SK-N-SH (cell line): ENCODE measurements at regions not wholly inside any gene's neighbourhood (a gene's known extent, or its start where the extent isn't known, plus 50 kb on each side); places are given as distances from the start of the nearest gene placed in this dataset.

Experiments used
- CTCF ChIA-PET: fragments of 300-600, 350-600 bp; formaldehyde crosslinking; extraction: SDS; loops from one replicate; lab custom pipeline; 2021; lab: Yijun Ruan, JAX
- POLR2A ChIA-PET: fragments of 350-600 bp; sonication (Branson Sonifier 250); formaldehyde crosslinking; extraction: SDS; loops from one replicate; lab custom pipeline; 2020; ENCODE audit warnings: antibody characterized with exemption, inconsistent platforms; lab: Yijun Ruan, JAX
- DNase-seq: peaks from one replicate; pipeline ENCODE4 v3.0.0; 2012
- H2AFZ ChIP-seq: fragments of 200-600 bp; sonication (generic); 2 replicates; pipeline ENCODE4 v1.8.1; 2016; ENCODE audit warnings: antibody characterized with exemption, mild to moderate bottlenecking, low read depth
- H3F3A ChIP-seq: fragments of 200-600 bp; sonication (generic); replicated peaks from 2 replicates; pipeline ENCODE3; 2016; ENCODE audit warnings: antibody characterized with exemption, mild to moderate bottlenecking; ENCODE audit not compliant: insufficient read depth
- H3K27ac ChIP-seq, 2 experiments: fragments of 200-500 bp in 1 of 2; fragments of 200-600 bp in 1 of 2; sonication (Bioruptor generic) in 1 of 2; sonication (generic), shearing (Covaris generic) in 1 of 2; 2 replicates each; pipeline versions ENCODE4 v1.5.1 to v1.6.1; 2014 to 2016; ENCODE audit warnings: low read depth in 2 of 2, inconsistent platforms in 1 of 2, low read length in 1 of 2, mild to moderate bottlenecking in 1 of 2, mixed read lengths in 1 of 2
- H3K27me3 ChIP-seq: fragments of 200-600 bp; sonication (generic), shearing (Covaris generic); 2 replicates; pipeline ENCODE4 v1.6.1; 2016; ENCODE audit warnings: mixed run types; ENCODE audit not compliant: insufficient read depth
- H3K36me3 ChIP-seq, 2 experiments: fragments of 200-500 bp in 1 of 2; fragments of 200-600 bp in 1 of 2; sonication (Bioruptor generic) in 1 of 2; sonication (generic) in 1 of 2; replicated peaks in 1 of 2; 2 replicates each; pipeline versions ENCODE3 to v1.5.1; 2014 to 2016; ENCODE audit warnings: low read length in 1 of 2, mild to moderate bottlenecking in 1 of 2; ENCODE audit not compliant: insufficient read depth in 2 of 2, control insufficient read depth in 1 of 2
- H3K4me1 ChIP-seq, 2 experiments: fragments of 200-500 bp in 1 of 2; fragments of 200-600 bp in 1 of 2; sonication (Bioruptor generic) in 1 of 2; sonication (generic), shearing (Covaris generic) in 1 of 2; 2 replicates each; pipeline versions ENCODE4 v1.5.1 to v1.6.1; 2014 to 2016; ENCODE audit warnings: low read depth in 1 of 2, low read length in 1 of 2, mixed run types in 1 of 2; ENCODE audit not compliant: insufficient read depth in 2 of 2, control insufficient read depth in 1 of 2
- H3K4me2 ChIP-seq: fragments of 200-600 bp; sonication (generic), shearing (Covaris generic); 2 replicates; pipeline ENCODE4 v1.6.1; 2017; ENCODE audit warnings: mixed run types
- H3K4me3 ChIP-seq, 2 experiments: fragments of 200-500 bp in 1 of 2; fragments of 200-600 bp in 1 of 2; sonication (Bioruptor generic) in 1 of 2; sonication (generic), shearing (Covaris generic) in 1 of 2; 2 replicates each; pipeline versions ENCODE4 v1.5.1 to v1.8.1; 2014 to 2016; ENCODE audit warnings: low read depth in 2 of 2, inconsistent platforms in 1 of 2, low read length in 1 of 2, mild to moderate bottlenecking in 1 of 2, mixed read lengths in 1 of 2, moderate library complexity in 1 of 2
- H3K79me2 ChIP-seq: fragments of 200-600 bp; sonication (generic); 2 replicates; pipeline ENCODE4 v1.8.1; 2017; ENCODE audit warnings: mild to moderate bottlenecking; ENCODE audit not compliant: insufficient read depth
- H3K9ac ChIP-seq: fragments of 200-600 bp; sonication (generic); 2 replicates; pipeline ENCODE4 v1.6.1; 2017; ENCODE audit warnings: mixed run types
- H3K9me2 ChIP-seq: fragments of 200-600 bp; sonication (generic); 2 replicates; pipeline ENCODE4 v1.6.1; 2017; ENCODE audit warnings: mixed run types
- H3K9me3 ChIP-seq: fragments of 200-600 bp; sonication (generic); 2 replicates; pipeline ENCODE4 v1.6.1; 2017; ENCODE audit warnings: mixed run types, mild to moderate bottlenecking, moderate library complexity
- H4K20me1 ChIP-seq: fragments of 200-600 bp; sonication (generic); 2 replicates; pipeline ENCODE4 v1.6.1; 2017; ENCODE audit warnings: mild to moderate bottlenecking, mixed run types; ENCODE audit not compliant: insufficient read depth
- CHD2 ChIP-seq: fragments of 150-350 bp; IDR thresholded peaks from 2 replicates; pipeline ENCODE4 v1.6.1; 2018; ENCODE audit warnings: low read length; ENCODE audit not compliant: partially characterized antibody
- ELF1 ChIP-seq: IDR thresholded peaks from 2 replicates; pipeline ENCODE4 v1.4.0; 2012
- EP300 ChIP-seq, 2 experiments: IDR thresholded peaks; 2 replicates each; pipeline versions ENCODE4 v1.4.0 to v1.6.1; 2012; ENCODE audit warnings: borderline replicate concordance in 1 of 2, low read depth in 1 of 2, low read length in 1 of 2
- EZH2phosphoT487 ChIP-seq: fragments of 200-600 bp; sonication (generic); IDR thresholded peaks from 2 replicates; pipeline ENCODE4 v1.6.1; 2017; ENCODE audit warnings: low read depth, mixed run types, mild to moderate bottlenecking, antibody characterized with exemption, moderate library complexity, borderline replicate concordance
- FOXM1 ChIP-seq: IDR thresholded peaks from 2 replicates; pipeline ENCODE4 v1.4.0; 2012; ENCODE audit warnings: low read depth, mild to moderate bottlenecking
- GABPA ChIP-seq: IDR thresholded peaks from 2 replicates; pipeline ENCODE4 v1.4.0; 2012; ENCODE audit warnings: low read depth, mild to moderate bottlenecking
- GATA2 ChIP-seq: sonication (generic); formaldehyde crosslinking; IDR thresholded peaks from 2 replicates; pipeline ENCODE4 v1.5.0; 2020; ENCODE audit warnings: mild to moderate bottlenecking, missing genetic modification reagents
- MEF2A ChIP-seq: IDR thresholded peaks from 2 replicates; pipeline ENCODE4 v1.4.0; 2012; ENCODE audit warnings: low read depth, borderline replicate concordance
- MXI1 ChIP-seq: IDR thresholded peaks from 2 replicates; pipeline ENCODE4 v1.6.1; 2012; ENCODE audit warnings: mild to moderate bottlenecking, low read depth, low read length, improper control_type of control experiment
- NFIC ChIP-seq: IDR thresholded peaks from 2 replicates; pipeline ENCODE4 v1.4.0; 2012; ENCODE audit warnings: borderline replicate concordance
- NRF1 ChIP-seq: IDR thresholded peaks from 2 replicates; pipeline ENCODE4 v1.6.1; 2012; ENCODE audit warnings: low read depth, mild to moderate bottlenecking, low read length
- RCOR1 ChIP-seq: fragments of 150-350 bp; IDR thresholded peaks from 2 replicates; pipeline ENCODE4 v1.6.1; 2017; ENCODE audit warnings: antibody characterized with exemption, low read length
- RFX5 ChIP-seq: IDR thresholded peaks from 2 replicates; pipeline ENCODE4 v1.6.1; 2012; ENCODE audit warnings: mild to moderate bottlenecking, improper control_type of control experiment, low read length
- SIN3A ChIP-seq: IDR thresholded peaks from 2 replicates; pipeline ENCODE4 v1.6.1; 2012; ENCODE audit warnings: low read depth, mild to moderate bottlenecking, low read length, moderate library complexity, borderline replicate concordance
- SMC3 ChIP-seq: IDR thresholded peaks from 2 replicates; pipeline ENCODE4 v1.6.1; 2012; ENCODE audit warnings: low read depth, low read length, improper control_type of control experiment
- TCF12 ChIP-seq: IDR thresholded peaks from 2 replicates; pipeline ENCODE4 v1.4.0; 2012
- TEAD4 ChIP-seq: IDR thresholded peaks from 2 replicates; pipeline ENCODE4 v1.4.0; 2012; ENCODE audit warnings: mild to moderate bottlenecking, borderline replicate concordance; ENCODE audit not compliant: insufficient read depth
- WGBS: methylation state at CpG from one replicate; pipeline ENCODE4 v1.1.6; 2017; ENCODE audit warnings: low lambda C conversion rate; 5-methylcytosine and 5-hydroxymethylcytosine counted together
- TF ChIP-seq, protein P1 (sequence below): IDR thresholded peaks from 2 replicates; pipeline ENCODE4 v1.4.0; 2012; ENCODE audit warnings: low read depth
- TF ChIP-seq, protein P2 (sequence below): IDR thresholded peaks from 2 replicates; pipeline ENCODE4 v1.4.0; 2012; ENCODE audit warnings: low read depth, borderline replicate concordance
- TF ChIP-seq, protein P3 (sequence below): IDR thresholded peaks from 2 replicates; pipeline ENCODE4; 2012

DNA sequence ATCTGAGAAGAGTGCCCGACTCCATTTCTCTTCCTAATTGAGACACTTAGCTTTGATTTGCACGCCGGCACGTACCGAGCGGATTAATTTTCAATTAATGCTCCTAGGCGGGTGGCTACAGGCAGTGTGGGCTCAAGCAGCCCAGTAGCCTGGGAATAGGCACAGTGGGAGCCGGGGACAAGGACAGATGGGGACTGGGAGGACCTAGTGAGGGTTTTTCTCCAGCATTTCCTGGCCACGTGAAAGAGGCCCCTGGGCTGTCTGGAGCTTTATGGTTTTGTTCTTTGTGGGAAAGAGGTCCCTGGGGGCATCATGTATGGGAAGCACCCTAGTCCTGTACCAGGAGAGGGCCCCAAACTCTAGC, 78.6 kb upstream of the CSF3R start:
- 63% methylated on average over 8 of the region's 9 CpGs for WGBS
- DNase-seq: no peak
- CTCF ChIA-PET: interaction anchor here (0.9 to 4.8 kb wide), 5 partner anchors 8 to 873 kb away, joined by 3 to 31 read pairs (median 4); no protein-coding TSS in a partner anchor

DNA sequence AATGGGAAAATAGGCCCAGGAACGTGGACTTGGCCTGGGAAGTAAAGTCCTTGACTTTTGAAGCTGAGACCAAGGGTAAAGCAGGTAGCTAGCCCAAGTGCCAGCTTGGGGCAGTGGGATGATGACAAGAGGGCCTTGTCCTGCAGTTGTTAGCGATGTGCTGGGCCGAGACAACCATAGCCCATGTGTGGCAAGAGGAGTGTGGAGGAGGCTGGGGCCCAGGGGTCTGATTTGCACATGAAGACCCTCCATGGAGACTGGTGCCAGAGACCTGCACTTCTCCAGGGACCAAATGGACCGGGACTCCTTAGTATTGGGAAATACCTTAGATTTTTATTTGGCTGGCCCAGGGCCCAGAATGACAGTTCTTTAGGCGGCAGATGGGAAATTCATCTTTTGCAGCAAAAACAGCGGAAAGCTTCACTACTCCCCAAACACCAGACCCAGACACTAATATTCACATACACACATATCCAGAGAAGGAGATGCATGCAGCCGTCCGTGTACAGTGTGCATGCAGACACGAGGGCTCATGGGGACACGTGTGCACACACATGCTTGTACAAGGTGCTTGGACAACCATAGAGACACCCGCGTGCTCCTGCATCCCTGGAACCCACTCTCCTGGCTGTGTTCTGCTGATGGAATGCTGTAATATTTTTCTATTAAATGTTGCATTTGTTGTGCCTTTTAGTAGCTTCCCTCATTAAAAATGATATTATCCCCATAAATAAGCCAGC, 78.1 kb upstream of the CSF3R start:
- no peaks in the 10 kb centered on the region; the same call in 1 of the 2 replicates for H3K27me3 ChIP-seq
- no peaks in the 10 kb centered on the region for H3F3A ChIP-seq
- H3K4me1 ChIP-seq: no peaks in the 10 kb centered on the region
- no peak overlapping the region for H3K4me2 ChIP-seq
- DNase-seq: no peak
- no peaks in the 10 kb centered on the region for H3K9me2 ChIP-seq
- no peaks in the 10 kb centered on the region for H3K79me2 ChIP-seq
- H3K4me3 ChIP-seq: no peak overlapping the region
- H3K9me3 ChIP-seq: no peaks in the 10 kb centered on the region
- POLR2A ChIA-PET: no interaction called here
- 51% methylated on average over 11 of the region's 12 CpGs for WGBS
- H4K20me1 ChIP-seq: no peaks in the 10 kb centered on the region
- H2AFZ ChIP-seq: no peak overlapping the region
- no peak overlapping the region for H3K27ac ChIP-seq
- H3K36me3 ChIP-seq: no peaks in the 10 kb centered on the region
- TF ChIP-seq NFIC (no peak), SIN3A (no peak), ELF1 (no peak), GATA2 (no peak), EP300 (IDR thresholded peaks at IDR 0.05; ENCODE audit: borderline replicate concordance in 1 of 2, low read depth in 1 of 2, low read length in 1 of 2) (no peak), FOXM1 (no peak), TCF12 (no peak), MXI1 (no peak)
- TF ChIP-seq, all 33 proteins: peak for 0
- no peak overlapping the region for H3K9ac ChIP-seq
- CTCF ChIA-PET: interaction anchor here (0.7 to 4.1 kb wide), 5 partner anchors 13 to 874 kb away, joined by 3 to 31 read pairs (median 4); no protein-coding TSS in a partner anchor

More for the DNA sequence above, 78.6 kb upstream of the CSF3R start:
- Histone ChIP-seq H3K27ac (no peak overlapping the region), H4K20me1 (no peaks in the 10 kb centered on the region), H3K36me3 (no peaks in the 10 kb centered on the region), H3K79me2 (no peaks in the 10 kb centered on the region), H3K4me1 (no peaks in the 10 kb centered on the region), H3K4me3 (no peak overlapping the region), H2AFZ (no peak overlapping the region), H3K4me2 (no peak overlapping the region), H3K9ac (no peak overlapping the region), H3F3A (no peaks in the 10 kb centered on the region), H3K9me2 (no peaks in the 10 kb centered on the region), H3K27me3 (no peaks in the 10 kb centered on the region; the same call in 1 of the 2 replicates), H3K9me3 (no peaks in the 10 kb centered on the region)
- no peak for TF ChIP-seq RFX5
- no peak for TF ChIP-seq CHD2
- TF ChIP-seq NRF1: no peak
- TF ChIP-seq FOXM1: no peak
- no peak for TF ChIP-seq NFIC
- no peak for TF ChIP-seq RCOR1
- TF ChIP-seq, protein P1, sequence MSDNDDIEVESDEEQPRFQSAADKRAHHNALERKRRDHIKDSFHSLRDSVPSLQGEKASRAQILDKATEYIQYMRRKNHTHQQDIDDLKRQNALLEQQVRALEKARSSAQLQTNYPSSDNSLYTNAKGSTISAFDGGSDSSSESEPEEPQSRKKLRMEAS: no peak
- TF ChIP-seq, protein P2, sequence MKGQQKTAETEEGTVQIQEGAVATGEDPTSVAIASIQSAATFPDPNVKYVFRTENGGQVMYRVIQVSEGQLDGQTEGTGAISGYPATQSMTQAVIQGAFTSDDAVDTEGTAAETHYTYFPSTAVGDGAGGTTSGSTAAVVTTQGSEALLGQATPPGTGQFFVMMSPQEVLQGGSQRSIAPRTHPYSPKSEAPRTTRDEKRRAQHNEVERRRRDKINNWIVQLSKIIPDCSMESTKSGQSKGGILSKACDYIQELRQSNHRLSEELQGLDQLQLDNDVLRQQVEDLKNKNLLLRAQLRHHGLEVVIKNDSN: no peak
- TF ChIP-seq ELF1: no peak
- no peak for TF ChIP-seq GABPA
- no peak for TF ChIP-seq TEAD4
- no peak for TF ChIP-seq EZH2phosphoT487
- TF ChIP-seq MEF2A: no peak
- TF ChIP-seq GATA2: no peak
- TF ChIP-seq, protein P3, sequence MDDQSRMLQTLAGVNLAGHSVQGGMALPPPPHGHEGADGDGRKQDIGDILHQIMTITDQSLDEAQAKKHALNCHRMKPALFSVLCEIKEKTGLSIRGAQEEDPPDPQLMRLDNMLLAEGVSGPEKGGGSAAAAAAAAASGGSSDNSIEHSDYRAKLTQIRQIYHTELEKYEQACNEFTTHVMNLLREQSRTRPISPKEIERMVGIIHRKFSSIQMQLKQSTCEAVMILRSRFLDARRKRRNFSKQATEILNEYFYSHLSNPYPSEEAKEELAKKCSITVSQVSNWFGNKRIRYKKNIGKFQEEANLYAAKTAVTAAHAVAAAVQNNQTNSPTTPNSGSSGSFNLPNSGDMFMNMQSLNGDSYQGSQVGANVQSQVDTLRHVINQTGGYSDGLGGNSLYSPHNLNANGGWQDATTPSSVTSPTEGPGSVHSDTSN: no peak
- TF ChIP-seq SMC3: no peak
- POLR2A ChIA-PET: no interaction called here
